ENCODE measurements at regions not wholly inside any gene's neighbourhood (a gene's known extent, or its start where the extent isn't known, plus 50 kb on each side); places are given as distances from the start of the nearest gene placed in this dataset.

DNA sequence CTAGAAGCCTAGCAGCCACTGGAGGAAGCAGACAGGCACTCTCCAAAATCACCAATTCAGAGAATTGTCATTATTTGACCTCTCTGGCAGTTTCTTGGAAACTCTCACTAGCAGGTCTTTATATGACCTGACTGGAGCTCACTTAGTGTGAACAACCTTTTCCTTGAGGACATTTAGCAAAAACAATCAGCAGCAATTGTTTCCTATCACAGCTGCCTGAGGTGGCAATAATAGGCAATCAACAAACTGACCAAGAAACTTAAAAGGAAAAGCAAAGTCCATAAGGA lies 162.4 kb upstream of the STT3B start:
- TF ChIP-seq CTCF (IDR thresholded peaks at IDR 0.05) (no peak), POLR2A (IDR thresholded peaks at IDR 0.05) (no peak)
